WTC11 (cell line): ENCODE measurements at regions not wholly inside any gene's neighbourhood (a gene's known extent, or its start where the extent isn't known, plus 50 kb on each side); places are given as distances from the start of the nearest gene placed in this dataset.

Experiments used
- ATAC-seq: fragments of 200-7000 bp; cut with Tn5 transposase; 2 replicates; pipeline ENCODE4 v1.10.0; 2021; ENCODE audit warnings: mild to moderate bottlenecking, moderate library complexity
- CTCF ChIA-PET: fragments of 300-600 bp; sonication (Branson Sonifier 250); formaldehyde crosslinking; loops from one replicate; lab custom pipeline; 2021; ENCODE audit warnings: antibody characterized with exemption; lab: Charles Lee
- POLR2A ChIA-PET: fragments of 350-600 bp; sonication (Branson Sonifier 250); formaldehyde crosslinking; loops from one replicate; lab custom pipeline; 2021; ENCODE audit warnings: antibody characterized with exemption; lab: Charles Lee
- DNase-seq: peaks from one replicate; pipeline ENCODE4 v3.0.0; 2021; ENCODE audit warnings: low spot score
- H3K27ac Mint-ChIP-seq: 2 replicates; pipeline ENCODE4 v1.8.0; 2021; ENCODE audit warnings: mixed read lengths
- H3K27me3 Mint-ChIP-seq: 2 replicates; pipeline ENCODE4 v1.8.0; 2021; ENCODE audit warnings: low read depth, mild to moderate bottlenecking, moderate library complexity, mixed read lengths
- H3K36me3 Mint-ChIP-seq: 2 replicates; pipeline ENCODE4 v1.8.0; 2021; ENCODE audit warnings: mixed read lengths
- H3K4me1 Mint-ChIP-seq: 2 replicates; pipeline ENCODE4 v1.8.0; 2022; ENCODE audit warnings: mixed read lengths
- H3K4me3 Mint-ChIP-seq: 2 replicates; pipeline ENCODE4 v1.8.0; 2021; ENCODE audit warnings: mild to moderate bottlenecking, moderate library complexity, mixed read lengths
- H3K9me3 Mint-ChIP-seq: 2 replicates; pipeline ENCODE4 v1.8.0; 2021; ENCODE audit warnings: mixed read lengths
- FOXJ3 ChIP-seq: sonication (generic); formaldehyde crosslinking; IDR thresholded peaks from 2 replicates; pipeline ENCODE4 v1.9.0; 2021; ENCODE audit warnings: missing genetic modification reagents, mild to moderate bottlenecking, borderline replicate concordance
- JUN ChIP-seq: sonication (generic); formaldehyde crosslinking; IDR thresholded peaks from 2 replicates; pipeline ENCODE4 v1.8.0; 2023; ENCODE audit warnings: mild to moderate bottlenecking, missing genetic modification reagents
- KAT7 ChIP-seq: sonication (generic); formaldehyde crosslinking; IDR thresholded peaks from 2 replicates; pipeline ENCODE4 v1.8.1; 2023; ENCODE audit warnings: missing genetic modification reagents, mild to moderate bottlenecking, borderline replicate concordance
- NR1H2 ChIP-seq: sonication (generic); formaldehyde crosslinking; IDR thresholded peaks from 2 replicates; pipeline ENCODE4 v1.9.0; 2021; ENCODE audit warnings: mild to moderate bottlenecking, moderate library complexity, missing genetic modification reagents
- OVOL2 ChIP-seq: fragments of 250-450 bp; sonication (Bioruptor Pico); IDR thresholded peaks from 2 replicates; pipeline ENCODE4 v1.9.0; 2021; ENCODE audit warnings: mild to moderate bottlenecking, borderline replicate concordance
- TP53 ChIP-seq: sonication (generic); formaldehyde crosslinking; IDR thresholded peaks from 2 replicates; pipeline ENCODE4 v1.8.1; 2023; ENCODE audit warnings: mild to moderate bottlenecking, missing genetic modification reagents
- ZBTB21 ChIP-seq: sonication (generic); formaldehyde crosslinking; IDR thresholded peaks from 2 replicates; pipeline ENCODE4 v1.8.1; 2023; ENCODE audit warnings: mild to moderate bottlenecking, missing genetic modification reagents, borderline replicate concordance
- ZNF121 ChIP-seq: sonication (generic); formaldehyde crosslinking; IDR thresholded peaks from 2 replicates; pipeline ENCODE4 v1.8.0; 2023; ENCODE audit warnings: missing genetic modification reagents
- ZNF138 ChIP-seq: sonication (generic); formaldehyde crosslinking; conservative IDR thresholded peaks from 2 replicates; pipeline ENCODE4 v1.8.1; 2022; ENCODE audit warnings: mild to moderate bottlenecking, moderate library complexity, missing genetic modification reagents
- ZNF219 ChIP-seq: sonication (generic); formaldehyde crosslinking; IDR thresholded peaks from 2 replicates; pipeline ENCODE4 v1.8.0; 2023; ENCODE audit warnings: missing genetic modification reagents, mild to moderate bottlenecking, borderline replicate concordance
- ZNF423 ChIP-seq: fragments of 250-450 bp; sonication (Bioruptor Pico); IDR thresholded peaks from 2 replicates; pipeline ENCODE4 v2.1.2; 2022; ENCODE audit warnings: mild to moderate bottlenecking, moderate library complexity
- ZNF671 ChIP-seq: fragments of 250-450 bp; sonication (Bioruptor Pico); IDR thresholded peaks from 2 replicates; pipeline ENCODE4 v1.8.0; 2021; ENCODE audit warnings: mild to moderate bottlenecking
- TF ChIP-seq, protein P1 (sequence below): sonication (generic); formaldehyde crosslinking; IDR thresholded peaks from 2 replicates; pipeline ENCODE4 v1.8.1; 2023; ENCODE audit warnings: mild to moderate bottlenecking, missing genetic modification reagents, borderline replicate concordance
- TF ChIP-seq, protein P2 (sequence below): sonication (generic); formaldehyde crosslinking; conservative IDR thresholded peaks from 2 replicates; pipeline ENCODE4 v1.8.1; 2023; ENCODE audit warnings: mild to moderate bottlenecking, low read depth, missing genetic modification reagents, moderate library complexity
- TF ChIP-seq, protein P3 (sequence below): fragments of 250-450 bp; sonication (Bioruptor Pico); IDR thresholded peaks from 2 replicates; pipeline ENCODE4 v2.1.2; 2022; ENCODE audit warnings: mild to moderate bottlenecking, moderate library complexity
- TF ChIP-seq, protein P4 (sequence below): sonication (generic); formaldehyde crosslinking; conservative IDR thresholded peaks from 2 replicates; pipeline ENCODE4 v1.8.1; 2022; ENCODE audit warnings: mild to moderate bottlenecking, missing genetic modification reagents
- TF ChIP-seq, protein P5 (sequence below): sonication (generic); formaldehyde crosslinking; IDR thresholded peaks from 2 replicates; pipeline ENCODE4 v1.8.0; 2022; ENCODE audit warnings: mild to moderate bottlenecking, missing genetic modification reagents
- TF ChIP-seq, protein P6 (sequence below): fragments of 250-450 bp; sonication (Bioruptor Pico); IDR thresholded peaks from 2 replicates; pipeline ENCODE4 v1.9.0; 2021; ENCODE audit warnings: mild to moderate bottlenecking
- TF ChIP-seq, protein P7 (sequence below): fragments of 250-450 bp; sonication (Bioruptor Pico); IDR thresholded peaks from 2 replicates; pipeline ENCODE4 v1.9.0; 2021; ENCODE audit warnings: mild to moderate bottlenecking

DNA sequence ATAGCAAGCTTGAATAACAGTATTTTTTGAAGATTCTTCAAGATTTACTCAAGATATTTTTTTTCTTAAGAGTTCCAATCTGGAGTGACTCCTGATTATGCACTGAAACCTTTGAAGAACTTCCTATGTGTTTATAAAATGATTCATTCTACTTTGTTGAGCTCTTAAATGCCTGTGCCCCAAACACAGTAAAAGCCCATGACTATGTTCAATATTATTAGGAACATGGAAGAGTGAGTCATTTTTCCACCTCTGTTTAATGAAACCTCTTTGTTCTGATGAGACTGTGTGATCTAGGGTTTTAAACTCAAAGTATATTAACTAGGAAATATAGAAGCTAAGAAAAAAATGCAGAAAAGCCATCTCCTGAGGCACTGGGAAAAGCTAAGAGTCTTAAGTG is 415.0 kb upstream of the FBXO33 start (continued):
- TF ChIP-seq, protein P1, sequence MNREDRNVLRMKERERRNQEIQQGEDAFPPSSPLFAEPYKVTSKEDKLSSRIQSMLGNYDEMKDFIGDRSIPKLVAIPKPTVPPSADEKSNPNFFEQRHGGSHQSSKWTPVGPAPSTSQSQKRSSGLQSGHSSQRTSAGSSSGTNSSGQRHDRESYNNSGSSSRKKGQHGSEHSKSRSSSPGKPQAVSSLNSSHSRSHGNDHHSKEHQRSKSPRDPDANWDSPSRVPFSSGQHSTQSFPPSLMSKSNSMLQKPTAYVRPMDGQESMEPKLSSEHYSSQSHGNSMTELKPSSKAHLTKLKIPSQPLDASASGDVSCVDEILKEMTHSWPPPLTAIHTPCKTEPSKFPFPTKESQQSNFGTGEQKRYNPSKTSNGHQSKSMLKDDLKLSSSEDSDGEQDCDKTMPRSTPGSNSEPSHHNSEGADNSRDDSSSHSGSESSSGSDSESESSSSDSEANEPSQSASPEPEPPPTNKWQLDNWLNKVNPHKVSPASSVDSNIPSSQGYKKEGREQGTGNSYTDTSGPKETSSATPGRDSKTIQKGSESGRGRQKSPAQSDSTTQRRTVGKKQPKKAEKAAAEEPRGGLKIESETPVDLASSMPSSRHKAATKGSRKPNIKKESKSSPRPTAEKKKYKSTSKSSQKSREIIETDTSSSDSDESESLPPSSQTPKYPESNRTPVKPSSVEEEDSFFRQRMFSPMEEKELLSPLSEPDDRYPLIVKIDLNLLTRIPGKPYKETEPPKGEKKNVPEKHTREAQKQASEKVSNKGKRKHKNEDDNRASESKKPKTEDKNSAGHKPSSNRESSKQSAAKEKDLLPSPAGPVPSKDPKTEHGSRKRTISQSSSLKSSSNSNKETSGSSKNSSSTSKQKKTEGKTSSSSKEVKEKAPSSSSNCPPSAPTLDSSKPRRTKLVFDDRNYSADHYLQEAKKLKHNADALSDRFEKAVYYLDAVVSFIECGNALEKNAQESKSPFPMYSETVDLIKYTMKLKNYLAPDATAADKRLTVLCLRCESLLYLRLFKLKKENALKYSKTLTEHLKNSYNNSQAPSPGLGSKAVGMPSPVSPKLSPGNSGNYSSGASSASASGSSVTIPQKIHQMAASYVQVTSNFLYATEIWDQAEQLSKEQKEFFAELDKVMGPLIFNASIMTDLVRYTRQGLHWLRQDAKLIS (CRISPR knock-in tag), result no peak
- no peak for TF ChIP-seq ZBTB21
- TF ChIP-seq, protein P2, sequence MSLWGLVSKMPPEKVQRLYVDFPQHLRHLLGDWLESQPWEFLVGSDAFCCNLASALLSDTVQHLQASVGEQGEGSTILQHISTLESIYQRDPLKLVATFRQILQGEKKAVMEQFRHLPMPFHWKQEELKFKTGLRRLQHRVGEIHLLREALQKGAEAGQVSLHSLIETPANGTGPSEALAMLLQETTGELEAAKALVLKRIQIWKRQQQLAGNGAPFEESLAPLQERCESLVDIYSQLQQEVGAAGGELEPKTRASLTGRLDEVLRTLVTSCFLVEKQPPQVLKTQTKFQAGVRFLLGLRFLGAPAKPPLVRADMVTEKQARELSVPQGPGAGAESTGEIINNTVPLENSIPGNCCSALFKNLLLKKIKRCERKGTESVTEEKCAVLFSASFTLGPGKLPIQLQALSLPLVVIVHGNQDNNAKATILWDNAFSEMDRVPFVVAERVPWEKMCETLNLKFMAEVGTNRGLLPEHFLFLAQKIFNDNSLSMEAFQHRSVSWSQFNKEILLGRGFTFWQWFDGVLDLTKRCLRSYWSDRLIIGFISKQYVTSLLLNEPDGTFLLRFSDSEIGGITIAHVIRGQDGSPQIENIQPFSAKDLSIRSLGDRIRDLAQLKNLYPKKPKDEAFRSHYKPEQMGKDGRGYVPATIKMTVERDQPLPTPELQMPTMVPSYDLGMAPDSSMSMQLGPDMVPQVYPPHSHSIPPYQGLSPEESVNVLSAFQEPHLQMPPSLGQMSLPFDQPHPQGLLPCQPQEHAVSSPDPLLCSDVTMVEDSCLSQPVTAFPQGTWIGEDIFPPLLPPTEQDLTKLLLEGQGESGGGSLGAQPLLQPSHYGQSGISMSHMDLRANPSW, result no peak
- TF ChIP-seq ZNF671 (CRISPR knock-in tag), result no peak
- TF ChIP-seq ZNF121, result no peak
- TF ChIP-seq NR1H2 (CRISPR knock-in tag), result no peak
- TF ChIP-seq, protein P3, sequence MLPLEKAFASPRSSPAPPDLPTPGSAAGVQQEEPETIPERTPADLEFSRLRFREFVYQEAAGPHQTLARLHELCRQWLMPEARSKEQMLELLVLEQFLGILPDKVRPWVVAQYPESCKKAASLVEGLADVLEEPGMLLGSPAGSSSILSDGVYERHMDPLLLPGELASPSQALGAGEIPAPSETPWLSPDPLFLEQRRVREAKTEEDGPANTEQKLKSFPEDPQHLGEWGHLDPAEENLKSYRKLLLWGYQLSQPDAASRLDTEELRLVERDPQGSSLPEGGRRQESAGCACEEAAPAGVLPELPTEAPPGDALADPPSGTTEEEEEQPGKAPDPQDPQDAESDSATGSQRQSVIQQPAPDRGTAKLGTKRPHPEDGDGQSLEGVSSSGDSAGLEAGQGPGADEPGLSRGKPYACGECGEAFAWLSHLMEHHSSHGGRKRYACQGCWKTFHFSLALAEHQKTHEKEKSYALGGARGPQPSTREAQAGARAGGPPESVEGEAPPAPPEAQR (CRISPR knock-in tag), result no peak

DNA sequence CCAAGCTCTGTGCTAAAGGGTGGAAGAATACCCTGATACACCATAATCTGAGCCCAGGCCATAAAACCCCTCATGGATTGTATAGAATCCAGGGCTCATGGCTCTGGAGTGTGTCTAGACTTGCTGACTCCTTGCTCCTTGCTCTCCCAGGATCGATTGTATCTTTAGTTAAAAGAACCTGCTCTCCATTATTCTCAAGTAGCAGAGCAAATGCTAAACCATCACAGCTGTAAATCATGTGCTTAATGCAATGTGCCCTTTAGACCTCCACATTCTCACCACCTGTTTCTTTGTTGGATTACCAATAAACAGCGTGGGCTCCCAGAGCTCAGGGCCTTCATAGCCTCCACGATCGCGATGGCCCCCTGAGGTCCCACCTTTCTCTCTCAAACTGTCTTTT is 411.6 kb upstream of the FBXO33 start:
- Mint-ChIP-seq H3K4me1 (0 out of 2 replicates have a peak, but pooled peaks cover 2% of the 10 kb centered on the region), H3K36me3 (no peaks in the 10 kb centered on the region), H3K27me3 (no peaks in the 10 kb centered on the region), H3K27ac (no peak overlapping the region), H3K9me3 (no peaks in the 10 kb centered on the region), H3K4me3 (no peak overlapping the region)
- ChIA-PET CTCF (no interaction called here), POLR2A (no interaction called here)
- ATAC-seq (no peak), DNase-seq (no peak)
- no peak for TF ChIP-seq FOXJ3
- no peak for TF ChIP-seq ZNF423
- TF ChIP-seq, protein P3 (CRISPR knock-in tag), result no peak
- no peak for TF ChIP-seq JUN (CRISPR knock-in tag)
- no peak for TF ChIP-seq ZNF219 (CRISPR knock-in tag)
- no peak for TF ChIP-seq ZBTB21
- no peak for TF ChIP-seq KAT7 (CRISPR knock-in tag)
- TF ChIP-seq, protein P4, sequence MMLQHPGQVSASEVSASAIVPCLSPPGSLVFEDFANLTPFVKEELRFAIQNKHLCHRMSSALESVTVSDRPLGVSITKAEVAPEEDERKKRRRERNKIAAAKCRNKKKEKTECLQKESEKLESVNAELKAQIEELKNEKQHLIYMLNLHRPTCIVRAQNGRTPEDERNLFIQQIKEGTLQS, result no peak
- TF ChIP-seq TP53 (CRISPR knock-in tag), result no peak
- TF ChIP-seq ZNF138 (CRISPR knock-in tag), result no peak
- TF ChIP-seq, protein P5, sequence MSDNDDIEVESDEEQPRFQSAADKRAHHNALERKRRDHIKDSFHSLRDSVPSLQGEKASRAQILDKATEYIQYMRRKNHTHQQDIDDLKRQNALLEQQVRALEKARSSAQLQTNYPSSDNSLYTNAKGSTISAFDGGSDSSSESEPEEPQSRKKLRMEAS, result no peak
- TF ChIP-seq, protein P6, sequence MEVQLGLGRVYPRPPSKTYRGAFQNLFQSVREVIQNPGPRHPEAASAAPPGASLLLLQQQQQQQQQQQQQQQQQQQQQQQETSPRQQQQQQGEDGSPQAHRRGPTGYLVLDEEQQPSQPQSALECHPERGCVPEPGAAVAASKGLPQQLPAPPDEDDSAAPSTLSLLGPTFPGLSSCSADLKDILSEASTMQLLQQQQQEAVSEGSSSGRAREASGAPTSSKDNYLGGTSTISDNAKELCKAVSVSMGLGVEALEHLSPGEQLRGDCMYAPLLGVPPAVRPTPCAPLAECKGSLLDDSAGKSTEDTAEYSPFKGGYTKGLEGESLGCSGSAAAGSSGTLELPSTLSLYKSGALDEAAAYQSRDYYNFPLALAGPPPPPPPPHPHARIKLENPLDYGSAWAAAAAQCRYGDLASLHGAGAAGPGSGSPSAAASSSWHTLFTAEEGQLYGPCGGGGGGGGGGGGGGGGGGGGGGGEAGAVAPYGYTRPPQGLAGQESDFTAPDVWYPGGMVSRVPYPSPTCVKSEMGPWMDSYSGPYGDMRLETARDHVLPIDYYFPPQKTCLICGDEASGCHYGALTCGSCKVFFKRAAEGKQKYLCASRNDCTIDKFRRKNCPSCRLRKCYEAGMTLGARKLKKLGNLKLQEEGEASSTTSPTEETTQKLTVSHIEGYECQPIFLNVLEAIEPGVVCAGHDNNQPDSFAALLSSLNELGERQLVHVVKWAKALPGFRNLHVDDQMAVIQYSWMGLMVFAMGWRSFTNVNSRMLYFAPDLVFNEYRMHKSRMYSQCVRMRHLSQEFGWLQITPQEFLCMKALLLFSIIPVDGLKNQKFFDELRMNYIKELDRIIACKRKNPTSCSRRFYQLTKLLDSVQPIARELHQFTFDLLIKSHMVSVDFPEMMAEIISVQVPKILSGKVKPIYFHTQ, result no peak
- no peak for TF ChIP-seq OVOL2 (CRISPR knock-in tag)
- TF ChIP-seq, protein P7, sequence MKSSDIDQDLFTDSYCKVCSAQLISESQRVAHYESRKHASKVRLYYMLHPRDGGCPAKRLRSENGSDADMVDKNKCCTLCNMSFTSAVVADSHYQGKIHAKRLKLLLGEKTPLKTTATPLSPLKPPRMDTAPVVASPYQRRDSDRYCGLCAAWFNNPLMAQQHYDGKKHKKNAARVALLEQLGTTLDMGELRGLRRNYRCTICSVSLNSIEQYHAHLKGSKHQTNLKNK (CRISPR knock-in tag), result no peak
